ENCODE measurements at regions not wholly inside any gene's neighbourhood (a gene's known extent, or its start where the extent isn't known, plus 50 kb on each side); places are given as distances from the start of the nearest gene placed in this dataset.

DNA sequence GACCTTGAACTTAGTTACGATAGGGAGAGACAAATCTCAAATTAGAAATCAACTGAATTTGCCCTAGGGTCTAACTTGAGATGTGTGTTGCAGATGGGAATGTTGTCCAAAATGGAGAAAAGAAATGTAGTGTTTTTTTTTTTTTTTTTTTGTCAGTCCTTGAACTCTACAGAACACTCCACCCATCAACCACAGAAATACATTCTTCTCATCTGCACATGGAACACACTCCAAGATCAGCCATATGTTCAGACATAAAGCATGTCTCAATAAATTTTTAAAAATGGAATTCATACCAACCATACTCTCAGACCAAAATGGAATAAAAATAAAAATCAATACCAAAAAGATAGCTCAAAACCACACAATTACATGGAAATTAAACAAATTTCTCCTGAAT, 526.5 kb downstream of the FBXO15 start:
- ATAC-seq = no peak

- ATAC-seq = no peak
Observed at GRCh38 chr18:73617981-73618380, 529.7 kb downstream of the FBXO15 start.

DNA sequence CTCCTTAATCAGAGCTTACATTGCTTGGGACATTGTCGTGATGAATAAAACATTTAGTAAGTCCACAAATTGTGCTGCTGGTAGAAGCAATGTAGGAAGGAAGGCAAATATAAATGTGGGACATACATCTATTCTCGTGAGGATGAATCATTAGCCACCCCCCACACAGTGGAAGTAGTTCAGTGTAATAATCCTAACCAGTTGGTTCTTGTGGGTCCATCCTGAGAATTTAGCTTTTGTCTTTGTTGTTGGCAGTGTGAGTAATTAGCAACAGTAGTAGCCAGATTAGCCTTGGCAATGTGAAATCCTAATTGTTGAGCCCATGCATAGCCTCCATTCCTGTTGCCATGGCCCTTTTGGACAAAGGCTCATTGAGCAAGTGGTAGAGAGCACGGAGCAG, 532.1 kb downstream of the FBXO15 start:
- no peak for ATAC-seq

GRCh38 chr18:73614812-73615211, 532.8 kb downstream of the FBXO15 start:
- peak; percentile 29 for ATAC-seq

DNA sequence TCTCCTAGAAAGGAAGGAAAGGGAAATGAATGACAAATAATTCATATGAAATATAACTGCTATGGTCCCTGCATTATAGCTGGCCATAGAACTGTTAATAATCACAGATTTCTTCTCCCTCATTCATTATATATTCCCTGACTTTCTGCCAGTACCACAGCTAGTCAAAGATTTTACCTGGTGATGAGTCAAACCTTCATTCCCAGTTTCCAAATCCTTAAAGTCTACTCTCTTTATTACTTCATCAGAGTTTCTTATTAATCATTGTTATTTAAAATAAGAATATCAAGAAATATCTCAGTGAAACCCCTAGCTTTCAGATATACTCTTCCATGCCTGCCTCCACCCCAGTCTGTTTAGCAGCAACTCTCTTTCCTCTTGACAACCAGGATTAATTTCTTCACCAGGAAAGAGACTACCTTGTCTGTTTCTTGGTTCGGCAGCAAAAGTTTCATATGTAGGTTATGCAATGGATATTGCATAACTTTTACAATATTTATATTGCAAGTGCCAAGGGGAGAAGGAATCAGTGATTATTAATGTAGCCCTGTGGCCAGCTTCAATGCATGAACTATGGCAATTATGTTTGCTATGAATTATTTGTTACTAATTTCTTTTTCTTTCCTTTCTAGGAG, 533.8 kb downstream of the FBXO15 start:
- no peak for ATAC-seq

DNA sequence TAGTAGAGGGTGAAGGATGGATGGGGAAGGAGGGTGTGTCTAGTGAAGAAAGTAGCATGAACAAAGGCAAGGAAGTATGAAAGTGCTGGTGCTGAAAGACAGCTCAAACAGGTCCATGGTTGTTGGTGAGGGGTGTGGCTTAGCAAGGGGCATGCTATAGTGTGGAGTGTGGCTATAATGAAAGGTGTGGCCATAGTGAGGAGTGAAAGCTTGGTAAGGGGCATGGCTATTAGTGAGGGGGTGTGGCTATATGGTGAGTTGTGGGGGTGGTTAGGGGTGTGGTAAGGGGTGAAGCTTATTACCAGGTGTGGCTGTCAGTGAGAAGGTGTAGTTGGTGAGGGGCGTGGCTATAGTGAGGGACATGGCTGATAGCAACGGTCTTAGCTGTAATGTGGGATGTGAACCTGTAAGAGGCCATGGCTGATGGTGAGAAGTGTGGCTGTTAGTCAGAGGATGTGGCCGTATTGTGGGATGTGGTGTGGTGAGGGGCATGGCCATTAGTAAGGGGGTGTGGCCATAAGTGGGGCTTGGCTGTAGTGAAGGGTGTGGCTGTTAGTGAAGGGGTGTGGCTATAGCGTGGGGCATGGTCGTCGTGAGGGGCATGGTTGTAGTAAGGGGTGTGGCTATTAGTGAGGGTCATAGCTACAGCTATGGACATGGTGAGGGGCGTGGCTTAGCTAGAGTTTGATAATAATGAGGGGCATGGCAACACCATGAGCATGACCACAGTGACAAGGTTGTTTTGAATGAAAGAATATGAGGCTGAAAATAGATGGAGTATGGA, 549.6 kb downstream of the FBXO15 start:
- no peak for ATAC-seq

- no peak for ATAC-seq
Observed at GRCh38 chr18:73594749-73595148, 552.9 kb downstream of the FBXO15 start.

DNA sequence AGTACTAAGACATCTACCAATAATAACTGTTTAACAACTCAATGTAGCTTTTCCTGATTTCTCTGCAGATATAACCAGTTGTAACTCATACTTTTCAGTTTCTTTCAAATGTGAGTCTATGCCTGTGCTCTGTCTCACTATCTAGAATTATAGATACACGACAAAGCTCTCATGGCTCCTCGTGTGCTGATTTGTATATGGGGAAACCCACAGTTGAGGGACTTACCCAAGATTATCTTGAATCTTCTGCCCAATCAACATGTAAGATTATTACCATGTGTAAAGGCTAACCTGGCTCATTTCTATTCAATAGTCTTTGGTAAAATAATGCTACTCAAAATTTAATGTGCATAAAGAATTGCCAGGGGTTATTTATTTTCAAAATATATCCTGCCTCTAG, 554.4 kb downstream of the FBXO15 start:
- ATAC-seq = no peak

DNA sequence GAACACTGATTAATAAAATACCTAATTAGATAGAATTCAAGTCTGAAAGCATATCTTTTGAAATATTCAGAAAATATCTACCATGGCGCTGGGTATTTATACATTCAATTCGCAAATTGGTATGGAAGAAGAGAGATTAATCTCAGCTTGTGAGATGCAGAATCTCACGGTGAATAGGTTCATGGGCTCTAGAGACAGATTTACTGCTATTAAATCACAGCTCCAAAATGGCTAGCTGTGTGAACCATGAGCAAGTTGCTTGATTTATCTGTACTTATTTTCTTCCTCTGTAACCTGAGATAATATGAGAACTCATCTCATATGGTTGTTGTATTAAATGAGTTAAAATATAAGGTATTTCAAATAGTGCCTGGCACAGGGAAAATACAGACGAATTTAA, 556.7 kb downstream of the FBXO15 start:
- no peak for ATAC-seq

GRCh38 chr18:73579698-73580097, 567.9 kb downstream of the FBXO15 start:
- ATAC-seq = no peak

DNA sequence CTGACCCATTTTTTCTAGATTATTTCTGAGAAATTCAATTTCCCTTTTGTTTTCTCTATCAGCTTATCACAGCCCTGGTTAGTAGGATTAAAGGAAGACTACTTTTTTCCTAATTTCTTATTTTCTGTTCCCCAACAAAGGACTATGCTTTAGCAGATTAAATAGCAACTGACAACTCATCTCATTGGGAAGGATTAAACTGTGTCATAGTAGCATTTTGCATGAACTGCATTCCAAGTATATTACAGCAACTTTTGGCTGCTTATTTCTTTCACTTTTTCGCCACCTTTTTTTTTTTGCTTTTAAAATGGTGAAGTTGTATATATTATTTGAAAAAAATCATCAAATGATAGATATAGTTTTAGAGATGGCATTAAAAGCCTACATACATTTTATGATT, 570.3 kb downstream of the FBXO15 start:
- no peak for ATAC-seq

GRCh38 chr18:73563901-73564472, 583.6 kb downstream of the FBXO15 start:
- ATAC-seq = peak; percentile 98

- ATAC-seq = peak; percentile 69
Observed at GRCh38 chr18:73563345-73563744, 584.3 kb downstream of the FBXO15 start.

GRCh38 chr18:73556904-73557303, 590.7 kb downstream of the FBXO15 start:
- ATAC-seq = no peak

DNA sequence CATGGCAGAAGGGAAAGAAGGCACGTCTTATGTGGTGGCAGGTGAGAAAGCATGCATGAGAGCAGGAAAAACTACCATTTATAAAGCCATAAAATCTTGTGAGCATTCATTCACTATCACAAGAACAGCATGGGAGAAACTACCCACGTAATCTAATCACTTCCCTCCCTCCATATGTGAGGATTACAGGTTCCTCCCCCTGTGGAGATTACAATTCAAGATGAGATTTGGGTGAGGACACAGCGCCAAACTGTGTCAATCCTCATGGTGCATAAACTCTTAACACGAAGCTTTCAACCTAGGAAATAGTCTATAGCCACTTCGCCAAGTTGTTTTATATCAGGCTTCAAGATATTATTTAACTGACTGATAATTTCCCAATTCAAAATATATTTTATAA, 595.5 kb downstream of the FBXO15 start:
- ATAC-seq = no peak

DNA sequence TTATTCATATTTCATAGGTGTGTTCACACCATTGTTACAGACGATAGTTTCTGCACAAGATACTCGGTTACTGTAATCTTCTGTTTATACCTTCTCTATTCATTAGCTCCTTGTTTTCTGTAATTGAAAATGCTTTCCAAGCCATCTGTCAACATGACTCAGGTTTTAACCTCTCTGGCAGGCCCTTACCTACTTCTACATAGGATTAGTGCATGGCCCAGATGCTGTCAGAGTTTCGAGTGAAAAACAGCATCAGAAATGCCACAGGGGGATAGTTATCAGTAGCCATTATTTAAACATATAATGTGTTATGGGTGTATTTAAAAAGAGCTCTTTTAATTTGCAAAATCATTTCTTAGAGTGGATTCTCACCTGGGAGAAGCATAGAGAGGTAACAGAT, 596.4 kb downstream of the FBXO15 start:
- no peak for ATAC-seq

- no peak for ATAC-seq
Observed at GRCh38 chr18:73549236-73549635, 598.4 kb downstream of the FBXO15 start.

GRCh38 chr18:73545472-73545871, 602.2 kb downstream of the FBXO15 start:
- no peak for ATAC-seq

GRCh38 chr18:73544617-73545016, 603.0 kb downstream of the FBXO15 start:
- ATAC-seq = no peak

GRCh38 chr18:73544032-73544431, 603.6 kb downstream of the FBXO15 start:
- no peak for ATAC-seq

- ATAC-seq = no peak
Observed at GRCh38 chr18:73535990-73536389, 611.6 kb downstream of the FBXO15 start.

DNA sequence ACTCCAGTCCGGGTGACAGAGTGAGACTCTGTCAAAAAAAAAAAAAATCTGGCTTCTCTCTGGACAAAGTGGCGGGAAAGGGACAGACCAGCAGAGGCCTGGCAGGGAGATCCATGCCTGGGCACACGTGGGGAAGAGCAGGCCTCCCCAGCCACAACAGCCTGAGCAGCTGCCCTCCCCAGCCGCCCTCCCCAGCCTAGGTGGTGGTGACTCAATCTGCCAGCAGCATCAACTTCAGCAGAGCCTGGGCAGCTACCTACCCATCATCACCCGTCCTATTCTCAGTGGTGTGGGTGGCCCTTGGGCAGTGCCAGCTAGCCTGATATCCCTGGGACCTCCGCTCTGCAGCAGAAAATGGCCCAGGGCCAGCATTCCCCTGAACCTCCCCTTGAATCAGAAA, 612.4 kb downstream of the FBXO15 start:
- ATAC-seq = no peak

- ATAC-seq = no peak
Observed at GRCh38 chr18:73531601-73532000, 616.0 kb downstream of the FBXO15 start.

- ATAC-seq = no peak
Observed at GRCh38 chr18:73528066-73528465, 619.6 kb downstream of the FBXO15 start.
